ENCODE measurements at regions not wholly inside any gene's neighbourhood (a gene's known extent, or its start where the extent isn't known, plus 50 kb on each side); places are given as distances from the start of the nearest gene placed in this dataset.
A peak's percentile ranks its signal among the peaks of the same experiment; 100 is the strongest.

DNA sequence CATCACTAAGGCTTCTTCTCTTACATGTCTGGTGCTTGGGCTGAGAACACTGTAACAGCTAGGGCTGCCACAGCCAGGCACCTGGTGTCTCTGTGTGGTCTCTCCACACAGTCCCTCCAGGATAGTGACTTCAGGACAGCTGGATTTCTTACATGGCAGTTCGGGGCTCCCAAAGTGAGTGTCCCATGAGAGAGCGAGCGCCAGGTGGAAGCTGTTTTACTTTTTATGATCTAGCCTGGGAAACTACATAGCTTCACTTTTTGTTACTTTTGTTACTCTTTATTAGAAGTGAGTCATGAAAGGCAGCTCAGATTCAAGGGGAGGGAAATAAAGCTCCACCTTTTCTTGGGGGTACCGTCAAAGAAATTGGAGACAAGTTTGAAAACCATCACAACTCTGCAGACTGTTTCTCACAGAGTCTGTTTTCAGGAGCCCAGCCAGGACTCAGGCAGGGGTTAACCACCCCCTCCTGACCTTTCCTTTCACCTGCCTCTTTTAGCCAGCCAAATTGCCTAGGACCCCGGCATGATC, 373.0 kb downstream of the MID1IP1 start:
- no peak for DNase-seq (ENCODE audit: low read depth)

DNA sequence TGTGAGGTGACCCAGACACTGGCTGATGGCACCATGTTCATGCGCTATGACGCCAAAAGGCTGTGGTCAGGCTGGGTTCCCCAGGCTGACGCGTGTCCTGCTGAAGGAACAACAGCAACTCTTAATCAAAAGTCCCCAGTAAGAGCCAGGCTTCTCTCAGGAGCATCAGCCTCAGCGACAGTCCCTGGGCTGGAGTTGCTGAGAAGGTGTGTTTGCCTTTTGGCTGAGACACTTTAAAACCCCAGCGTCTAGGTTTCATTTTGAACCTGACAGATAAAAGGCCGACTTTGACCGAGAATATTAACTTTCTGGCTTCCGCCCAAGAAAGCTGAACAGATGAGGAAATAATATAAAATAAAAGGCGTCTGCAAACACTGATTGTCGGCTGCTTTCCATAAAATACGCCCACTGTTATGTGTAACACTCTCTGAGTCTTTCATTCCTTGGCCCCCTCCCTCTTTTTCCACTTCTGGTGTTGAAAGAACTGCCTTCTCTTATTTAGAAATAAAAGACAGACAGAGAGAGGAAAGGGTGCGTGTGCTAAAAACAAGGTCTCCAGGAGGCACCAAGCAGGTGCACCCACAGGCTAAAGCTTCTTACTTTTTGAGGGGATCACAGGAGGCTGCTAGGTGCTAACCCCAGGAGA, 373.6 kb downstream of the MID1IP1 start:
- peak; percentile 30 for DNase-seq (ENCODE audit: low read depth)

DNA sequence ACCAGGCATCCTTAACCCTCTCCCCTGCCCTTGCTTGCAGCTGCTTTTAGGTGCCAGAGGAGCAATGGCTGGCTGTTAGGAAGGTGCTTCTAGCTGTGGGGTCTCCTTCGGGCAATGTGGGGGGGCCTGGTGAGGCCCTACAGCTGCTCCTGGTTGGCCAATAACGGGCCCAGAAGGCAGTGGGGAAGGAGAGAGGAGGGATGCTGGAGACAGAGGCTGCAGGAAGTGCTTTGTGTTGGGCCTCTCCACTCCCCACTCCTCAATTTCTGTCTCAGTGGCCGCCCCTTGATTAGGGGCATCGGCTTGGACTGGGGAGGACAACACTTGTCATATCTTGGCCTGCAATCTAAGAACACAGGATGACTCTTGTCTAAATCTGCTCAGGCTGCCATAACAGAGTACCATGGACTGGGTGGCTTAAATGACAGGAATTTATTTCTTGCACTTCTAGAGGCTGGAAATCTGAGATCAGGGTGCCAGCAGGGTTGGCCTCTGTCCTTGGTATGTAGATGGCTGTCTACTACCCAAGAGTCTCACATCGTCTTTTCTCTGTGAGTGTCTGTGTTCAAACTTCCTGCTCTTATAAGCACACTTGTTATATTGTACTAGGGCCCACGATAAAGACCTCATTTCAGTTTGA, 374.3 kb downstream of the MID1IP1 start:
- no peak for DNase-seq (ENCODE audit: low read depth)

- no peak for DNase-seq (ENCODE audit: low read depth)
These were observed 374.8 kb downstream of the MID1IP1 start for GRCh38 chrX:39176105-39176504.

GRCh38 chrX:39189431-39189830, 388.2 kb downstream of the MID1IP1 start:
- no peak for DNase-seq (ENCODE audit: low read depth)

DNA sequence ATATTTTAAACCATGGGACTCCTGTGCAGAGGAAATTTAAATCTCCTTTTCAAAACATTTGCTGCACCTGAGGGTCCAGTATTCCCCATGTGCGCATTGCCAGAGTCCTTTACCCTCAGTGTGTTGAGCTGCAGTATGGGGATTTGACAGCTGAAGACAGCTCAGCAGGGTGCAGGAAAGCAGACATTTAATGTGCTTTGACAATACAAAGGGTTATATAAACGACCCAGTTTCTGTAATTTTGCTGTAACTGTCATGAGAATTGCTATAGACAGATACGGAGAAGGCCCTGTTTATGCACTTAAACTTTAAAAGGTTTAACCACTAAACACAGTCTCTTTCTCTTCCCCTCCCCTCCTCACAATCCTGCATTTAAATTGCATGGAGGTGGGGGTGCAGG, 393.4 kb downstream of the MID1IP1 start:
- no peak for DNase-seq (ENCODE audit: low read depth)

DNA sequence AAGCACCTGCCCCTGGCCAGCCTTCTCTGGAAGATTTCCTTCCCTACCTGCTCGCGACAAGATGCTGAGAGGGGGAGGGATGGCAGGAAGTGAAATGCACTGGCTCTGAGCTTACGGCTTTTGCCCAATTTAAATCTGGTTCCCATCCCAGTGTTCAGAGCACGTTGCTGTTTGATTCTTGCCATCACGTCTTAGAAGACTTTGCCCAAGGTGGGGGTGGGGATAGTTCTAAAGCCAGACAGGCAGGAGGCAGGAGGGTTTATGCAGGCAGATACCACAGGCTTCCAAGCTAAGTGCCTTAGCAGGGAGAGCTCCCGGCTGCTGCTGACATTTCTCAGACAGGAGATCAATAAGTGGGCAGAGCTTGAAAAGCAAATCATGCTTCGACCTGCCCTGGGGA, 393.9 kb downstream of the MID1IP1 start:
- no peak for DNase-seq (ENCODE audit: low read depth)

- DNase-seq (ENCODE audit: low read depth): no peak
These were observed 395.2 kb downstream of the MID1IP1 start for GRCh38 chrX:39196192-39197102.

GRCh38 chrX:39199429-39199828, 398.2 kb downstream of the MID1IP1 start:
- DNase-seq (ENCODE audit: low read depth): no peak

- DNase-seq (ENCODE audit: low read depth): no peak
These were observed 400.2 kb downstream of the MID1IP1 start for GRCh38 chrX:39201305-39201990.

- no peak for DNase-seq (ENCODE audit: low read depth)
These were observed 401.4 kb downstream of the MID1IP1 start for GRCh38 chrX:39202641-39203040.

- DNase-seq (ENCODE audit: low read depth): no peak
These were observed 402.2 kb downstream of the MID1IP1 start for GRCh38 chrX:39203427-39203826.

DNA sequence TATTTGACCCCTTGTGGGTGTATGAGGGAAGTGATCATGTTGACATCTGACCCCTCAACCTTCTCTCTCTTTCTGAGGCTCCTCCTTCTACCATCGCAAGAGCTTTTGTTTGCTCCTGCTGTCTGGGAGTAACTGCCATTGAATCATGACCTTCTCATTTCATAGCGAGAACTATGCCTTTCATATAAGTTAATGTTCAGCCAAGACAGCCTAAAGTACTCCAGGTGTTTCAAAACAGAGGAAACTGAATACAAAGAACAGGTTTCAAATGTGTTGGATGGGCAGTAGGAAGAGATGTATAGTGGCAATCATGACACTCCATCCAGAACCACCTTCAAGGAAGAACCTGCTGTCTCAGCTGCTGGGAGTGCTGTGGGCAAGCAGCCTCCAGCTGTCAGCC, 403.1 kb downstream of the MID1IP1 start:
- no peak for DNase-seq (ENCODE audit: low read depth)

GRCh38 chrX:39204945-39205344, 403.7 kb downstream of the MID1IP1 start:
- DNase-seq (ENCODE audit: low read depth): no peak

DNA sequence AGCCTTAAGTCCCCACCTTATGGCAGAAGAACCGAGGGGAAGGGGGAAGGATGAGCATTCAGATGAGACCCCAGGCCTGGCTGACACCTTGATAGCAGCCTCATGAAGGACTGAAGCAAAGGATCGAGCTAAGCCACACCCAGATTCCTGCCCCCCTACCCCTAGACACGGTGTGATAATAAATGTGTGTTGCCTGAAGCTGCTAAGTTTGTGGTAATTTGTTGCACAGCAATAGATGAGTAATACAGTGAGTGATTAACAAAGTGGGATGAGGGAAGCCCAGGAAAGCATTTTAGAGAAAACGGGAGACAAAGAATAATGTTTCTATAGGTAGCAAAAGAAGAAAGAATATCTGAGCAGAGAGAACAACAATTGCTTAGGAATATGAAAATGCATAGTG, 404.2 kb downstream of the MID1IP1 start:
- no peak for DNase-seq (ENCODE audit: low read depth)

DNA sequence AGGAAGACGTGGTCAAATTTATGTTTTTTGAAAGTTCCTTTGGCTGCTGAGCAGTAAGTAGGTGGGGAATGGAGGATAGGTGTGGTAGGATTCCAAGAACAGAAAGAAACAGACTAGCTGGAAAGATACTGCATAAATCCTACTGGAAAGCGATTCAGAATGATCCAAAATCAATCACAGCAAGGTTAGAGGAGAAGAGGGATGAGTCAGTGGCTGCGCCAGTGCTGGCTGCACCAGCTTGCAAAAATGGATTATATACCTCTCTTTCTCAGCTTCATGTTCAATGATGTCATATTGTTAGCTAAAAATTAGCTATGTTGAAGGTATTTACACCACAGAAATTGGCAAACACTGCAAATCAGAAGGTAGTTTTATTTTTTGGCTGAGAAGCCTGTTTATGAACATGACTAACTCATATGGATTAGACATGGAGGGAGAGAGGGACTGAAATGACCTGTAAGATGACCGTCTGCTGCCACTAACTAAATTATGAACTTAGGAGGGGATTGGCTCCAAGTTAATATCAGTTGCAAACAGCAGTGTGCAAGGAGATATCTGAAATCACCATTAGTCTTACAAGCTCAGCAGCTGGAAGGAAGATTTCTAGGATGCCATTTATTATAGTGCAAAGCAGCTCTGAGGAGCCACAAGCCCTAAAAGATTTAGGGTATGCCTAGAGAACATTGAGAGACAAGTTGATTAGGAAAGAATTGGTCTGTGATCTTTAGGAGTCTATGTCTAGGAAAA, 405.3 kb downstream of the MID1IP1 start:
- DNase-seq (ENCODE audit: low read depth): no peak

GRCh38 chrX:39211501-39211900, 410.2 kb downstream of the MID1IP1 start:
- no peak for DNase-seq (ENCODE audit: low read depth)

- no peak for DNase-seq (ENCODE audit: low read depth)
These were observed 411.2 kb downstream of the MID1IP1 start for GRCh38 chrX:39212456-39212855.

DNA sequence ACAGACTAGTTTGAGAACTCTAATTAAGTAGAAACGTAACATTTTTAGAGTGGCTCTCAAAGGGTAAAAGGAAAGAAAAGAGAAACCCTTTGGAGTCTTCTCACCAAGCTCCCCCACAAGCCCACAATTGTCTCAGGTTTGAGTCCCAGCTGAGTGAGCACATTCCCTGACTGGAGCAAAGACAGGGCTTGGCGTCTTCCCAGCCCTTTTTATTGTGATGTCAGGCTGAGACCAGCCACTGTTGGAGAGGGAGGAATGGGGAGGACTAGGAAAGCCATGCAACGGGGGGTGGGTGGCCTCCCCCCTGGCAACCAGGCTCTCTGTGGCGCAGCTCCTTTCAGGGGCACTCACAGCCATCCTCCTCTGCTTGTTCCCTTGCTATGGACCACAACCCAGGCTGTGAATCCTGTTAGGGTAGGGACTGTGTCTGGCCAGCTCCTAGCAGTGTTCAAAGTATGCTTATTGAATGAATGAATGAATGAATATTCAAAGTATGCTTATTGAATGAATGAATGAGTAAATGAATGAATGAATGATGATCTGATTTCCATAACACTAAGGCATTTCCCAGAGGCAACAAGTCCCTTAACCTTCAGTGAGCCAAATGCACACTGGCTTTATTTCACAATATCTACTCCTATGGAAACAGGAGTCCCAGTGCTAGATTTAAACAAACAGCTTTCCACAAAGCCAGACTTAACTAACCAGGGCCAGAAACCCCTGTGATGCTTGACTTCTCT, 413.3 kb downstream of the MID1IP1 start:
- DNase-seq (ENCODE audit: low read depth): no peak

GRCh38 chrX:39220952-39221351, 419.7 kb downstream of the MID1IP1 start:
- DNase-seq (ENCODE audit: low read depth): no peak

Measured in T follicular helper cell (primary cell).